ENCODE measurements at regions not wholly inside any gene's neighbourhood (a gene's known extent, or its start where the extent isn't known, plus 50 kb on each side); places are given as distances from the start of the nearest gene placed in this dataset.

GRCh38 chr12:116389990-116390389 is 112.5 kb upstream of the MED13L start:
- DNase-seq (no peak), ATAC-seq (ENCODE audit: poor library complexity) (no peak)
- no peaks in the 10 kb centered on the region for H3K9me3 ChIP-seq (ENCODE audit: control insufficient read depth in 1 of 2, insufficient read depth in 1 of 2, low read length in 2 of 2)
- no peaks in the 10 kb centered on the region for H3K27me3 ChIP-seq (ENCODE audit: control insufficient read depth in 1 of 2, insufficient read depth in 2 of 2, low read length in 2 of 2)
- no peak overlapping the region for H3K4me3 ChIP-seq (ENCODE audit: low read length)
- no peak overlapping the region for H3K27ac ChIP-seq (ENCODE audit: low read depth in 1 of 2, low read length in 2 of 2)
- Mint-ChIP-seq H3K4me3 (no peak overlapping the region), H3K27ac (no peak overlapping the region), H3K27me3 (no peaks in the 10 kb centered on the region), H3K36me3 (ENCODE audit: low read depth) (no peaks in the 10 kb centered on the region), H3K4me1 (ENCODE audit: low read depth) (peaks cover 12% of the 10 kb centered on the region), H3K9me3 (no peaks in the 10 kb centered on the region)
- CTCF ChIA-PET, result no interaction called here
- TF ChIP-seq CTCF (IDR thresholded peaks at IDR 0.05), result no peak
- POLR2A ChIA-PET, result interaction anchor here (0.9 kb wide), 1 partner anchor 10 kb away, joined by 3 read pairs; no protein-coding TSS in a partner anchor
- H3K36me3 ChIP-seq (ENCODE audit: insufficient read depth, low read length), result no peaks in the 10 kb centered on the region
- intact Hi-C loops (cut with DNase I, micrococcal nuclease), result no loop called here
- H3K4me1 ChIP-seq (ENCODE audit: insufficient read depth, low read length), result peaks cover 8% of the 10 kb centered on the region

DNA sequence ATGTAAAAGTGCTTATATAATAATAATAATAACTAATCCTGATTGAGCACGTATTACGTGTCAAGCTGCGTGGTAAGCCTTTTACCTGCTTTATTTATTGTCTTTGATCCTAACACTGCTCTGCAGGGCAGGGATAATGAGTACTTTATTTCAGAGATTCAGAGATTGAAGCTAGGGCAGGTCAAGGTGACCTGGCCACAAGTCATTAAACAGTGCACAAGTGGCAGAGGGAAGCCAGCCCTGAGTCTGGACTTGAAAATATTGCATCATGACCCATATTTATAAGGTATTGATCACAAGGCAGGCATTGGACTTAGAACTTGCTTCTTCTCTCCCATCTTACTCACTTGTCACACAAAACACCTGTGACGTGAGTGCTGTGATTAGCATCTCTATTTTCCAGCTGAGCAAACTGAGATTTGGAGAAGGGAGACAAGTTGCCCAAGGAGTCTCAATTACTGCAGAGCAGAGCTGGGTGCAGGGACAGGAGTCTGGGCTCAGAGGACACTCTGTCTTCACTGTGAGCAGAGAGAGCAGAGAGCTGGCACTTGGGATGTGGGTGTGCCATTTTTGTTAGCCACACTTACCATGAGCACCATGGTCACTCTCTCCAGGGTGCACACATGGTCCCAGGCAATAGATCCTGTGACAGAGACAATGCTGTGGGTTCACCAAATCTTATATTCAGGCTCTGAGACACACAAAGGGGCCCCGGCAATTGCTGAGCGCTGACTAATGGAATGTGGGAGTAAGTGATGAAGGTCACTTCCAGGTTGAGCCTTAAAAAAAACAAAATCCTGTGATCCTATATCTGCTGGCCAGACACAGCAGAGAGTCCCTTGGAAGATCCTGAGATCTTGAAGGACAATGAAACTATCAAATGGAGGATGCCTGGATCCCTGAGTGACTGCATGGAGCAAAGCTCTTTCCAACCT is 113.2 kb upstream of the MED13L start:
- ChIA-PET CTCF (no interaction called here), POLR2A (interaction anchor here (0.9 kb wide), 1 partner anchor 9 kb away, joined by 3 read pairs; no protein-coding TSS in a partner anchor)
- Mint-ChIP-seq H3K27me3 (no peaks in the 10 kb centered on the region), H3K9me3 (no peaks in the 10 kb centered on the region), H3K4me3 (no peak overlapping the region), H3K4me1 (ENCODE audit: low read depth) (peaks cover 12% of the 10 kb centered on the region), H3K27ac (no peak overlapping the region), H3K36me3 (ENCODE audit: low read depth) (no peaks in the 10 kb centered on the region)
- Histone ChIP-seq H3K36me3 (ENCODE audit: insufficient read depth, low read length) (no peaks in the 10 kb centered on the region), H3K27me3 (ENCODE audit: control insufficient read depth in 1 of 2, insufficient read depth in 2 of 2, low read length in 2 of 2) (no peaks in the 10 kb centered on the region), H3K27ac (ENCODE audit: low read depth in 1 of 2, low read length in 2 of 2) (no peak overlapping the region), H3K4me1 (ENCODE audit: insufficient read depth, low read length) (peaks cover 8% of the 10 kb centered on the region), H3K4me3 (ENCODE audit: low read length) (no peak overlapping the region), H3K9me3 (ENCODE audit: control insufficient read depth in 1 of 2, insufficient read depth in 1 of 2, low read length in 2 of 2) (no peaks in the 10 kb centered on the region)
- intact Hi-C loops (cut with DNase I, micrococcal nuclease), result no loop called here
- no peak for ATAC-seq (ENCODE audit: poor library complexity)
- DNase-seq, result no peak
- TF ChIP-seq CTCF (IDR thresholded peaks at IDR 0.05), result no peak

GRCh38 chr12:116391501-116391900 is 114.0 kb upstream of the MED13L start:
- H3K4me1 Mint-ChIP-seq (ENCODE audit: low read depth), result peaks cover 12% of the 10 kb centered on the region
- Histone ChIP-seq H3K4me1 (ENCODE audit: insufficient read depth, low read length) (peaks cover 8% of the 10 kb centered on the region), H3K27ac (ENCODE audit: low read depth in 1 of 2, low read length in 2 of 2) (no peak overlapping the region), H3K9me3 (ENCODE audit: control insufficient read depth in 1 of 2, insufficient read depth in 1 of 2, low read length in 2 of 2) (no peaks in the 10 kb centered on the region), H3K4me3 (ENCODE audit: low read length) (no peak overlapping the region), H3K36me3 (ENCODE audit: insufficient read depth, low read length) (no peaks in the 10 kb centered on the region), H3K27me3 (ENCODE audit: control insufficient read depth in 1 of 2, insufficient read depth in 2 of 2, low read length in 2 of 2) (no peaks in the 10 kb centered on the region)
- no peaks in the 10 kb centered on the region for H3K9me3 Mint-ChIP-seq
- ChIA-PET CTCF (no interaction called here), POLR2A (no interaction called here)
- H3K4me3 Mint-ChIP-seq, result no peak overlapping the region
- DNase-seq, result no peak
- no peaks in the 10 kb centered on the region for H3K27me3 Mint-ChIP-seq
- intact Hi-C loops (cut with DNase I, micrococcal nuclease), result no loop called here
- no peak overlapping the region for H3K27ac Mint-ChIP-seq
- H3K36me3 Mint-ChIP-seq (ENCODE audit: low read depth), result no peaks in the 10 kb centered on the region
- no peak for ATAC-seq (ENCODE audit: poor library complexity)
- no peak for TF ChIP-seq CTCF (IDR thresholded peaks at IDR 0.05)
